Smooth muscle cell of the brain vasculature (primary cell): ENCODE measurements at regions not wholly inside any gene's neighbourhood (a gene's known extent, or its start where the extent isn't known, plus 50 kb on each side); places are given as distances from the start of the nearest gene placed in this dataset.

Experiments
- DNase-seq: peaks from one replicate; pipeline ENCODE4 v3.0.0-alpha.2; 2012; ENCODE audit warnings: low read depth, low spot score

- no peak for DNase-seq
Measured at GRCh38 chr4:12875640-12876243, 608.4 kb downstream of the RAB28 start.

GRCh38 chr4:12873351-12873750 lies 610.8 kb downstream of the RAB28 start:
- DNase-seq = no peak

GRCh38 chr4:12861422-12861821 lies 622.7 kb downstream of the RAB28 start:
- no peak for DNase-seq

- peak; percentile 2 for DNase-seq
Measured at GRCh38 chr4:12852338-12853307, 631.5 kb downstream of the RAB28 start.

- DNase-seq = no peak
Measured at GRCh38 chr4:12846368-12846767, 637.8 kb downstream of the RAB28 start.

GRCh38 chr4:12844141-12844540 lies 640.0 kb downstream of the RAB28 start:
- DNase-seq = no peak

GRCh38 chr4:12827966-12828365 lies 656.2 kb downstream of the RAB28 start:
- no peak for DNase-seq

- no peak for DNase-seq
Measured at GRCh38 chr4:12791536-12791935, 692.6 kb downstream of the RAB28 start.

- DNase-seq = no peak
Measured at GRCh38 chr4:12787261-12787660, 696.9 kb downstream of the RAB28 start.

GRCh38 chr4:12778706-12779105 lies 705.4 kb downstream of the RAB28 start:
- DNase-seq = no peak

GRCh38 chr4:12778191-12778590 lies 705.9 kb downstream of the RAB28 start:
- DNase-seq = no peak

- DNase-seq = no peak
Measured at GRCh38 chr4:12770351-12770750, 713.8 kb downstream of the RAB28 start.

- no peak for DNase-seq
Measured at GRCh38 chr4:12761694-12762093, 722.4 kb downstream of the RAB28 start.

- no peak for DNase-seq
Measured at GRCh38 chr4:12747154-12747553, 737.0 kb downstream of the RAB28 start.

GRCh38 chr4:12746221-12746620 lies 737.9 kb downstream of the RAB28 start:
- no peak for DNase-seq

GRCh38 chr4:12734586-12734985 lies 749.6 kb downstream of the RAB28 start:
- no peak for DNase-seq

- no peak for DNase-seq
Measured at GRCh38 chr4:12729384-12729783, 754.8 kb downstream of the RAB28 start.

- DNase-seq = no peak
Measured at GRCh38 chr4:12724510-12724909, 759.6 kb downstream of the RAB28 start.

GRCh38 chr4:12723849-12724447 lies 760.2 kb downstream of the RAB28 start:
- DNase-seq = no peak

GRCh38 chr4:12716896-12717295 lies 767.2 kb downstream of the RAB28 start:
- DNase-seq = no peak

- DNase-seq = no peak
Measured at GRCh38 chr4:12712648-12713339, 771.3 kb downstream of the RAB28 start.
